Psoas muscle (tissue), 7 donors: ENCODE measurements at regions not wholly inside any gene's neighbourhood (a gene's known extent, or its start where the extent isn't known, plus 50 kb on each side); places are given as distances from the start of the nearest gene placed in this dataset.

Source experiments
- ATAC-seq, 4 donors: fragments of 200-7000 bp; cut with Tn5 transposase; one replicate each; pipeline ENCODE4 v1.9.1; 2020; ENCODE audit warnings: moderate library complexity in 3 of 4, mild to moderate bottlenecking in 2 of 4
- DNase-seq, 2 donors: peaks; one replicate each; pipeline ENCODE4 v3.0.0-alpha.2; 2020
- H3K27ac ChIP-seq: fragments of 200-600 bp; one replicate; pipeline ENCODE4 v1.8.0; 2022
- H3K27me3 ChIP-seq, 3 donors: fragments of 200-600 bp in 1 of 3; one replicate each; pipeline versions ENCODE4 v1.6.1 to v1.8.0; 2013 to 2022; ENCODE audit warnings: low read length in 2 of 3, mild to moderate bottlenecking in 2 of 3, moderate library complexity in 1 of 3; ENCODE audit not compliant: insufficient read depth in 3 of 3
- H3K36me3 ChIP-seq, 2 donors: fragments of 200-600 bp in 1 of 2; one replicate each; pipeline versions ENCODE4 v1.6.1 to v1.8.0; 2013 to 2022; ENCODE audit warnings: low read depth in 1 of 2, mild to moderate bottlenecking in 1 of 2, moderate library complexity in 1 of 2; ENCODE audit not compliant: insufficient read depth in 1 of 2
- H3K4me1 ChIP-seq: fragments of 200-600 bp; one replicate; pipeline ENCODE4 v1.8.0; 2022
- H3K4me3 ChIP-seq: fragments of 200-600 bp; one replicate; pipeline ENCODE4 v1.8.0; 2022; ENCODE audit warnings: mild to moderate bottlenecking
- H3K9me3 ChIP-seq: fragments of 200-600 bp; one replicate; pipeline ENCODE4 v1.8.0; 2022
- WGBS, 3 donors: extraction: QIAGEN DNeasy Blood & Tissue Kit; methylation state at CpG; one replicate each; pipeline versions ENCODE4 v1.1.6 to v1.1.7; 2013; 5-methylcytosine and 5-hydroxymethylcytosine counted together
- intact Hi-C, 2 donors: fragments of 100-400 bp; cut with DNase I; formaldehyde crosslinking; loops; one replicate each; pipeline versions ENCODE4 v1.11.0 to v1.14.2; 2022
- TF ChIP-seq, protein P1 (sequence below): fragments of 200-600 bp; IDR thresholded peaks from one replicate; pipeline ENCODE4 v1.8.0; 2022; ENCODE audit warnings: antibody characterized with exemption
- donor health status: healthy with polysubstance abuse.
- donor health status: DM: no; HTN: no; CAD: no; lungs with moderate emphysema.
- donor health status: Bipolar disorder and iron deficiency.
- donor health status: healthy.
- donor health status: DM: yes; HTN: yes; CAD: no.
- donor health status: DM: no; HTN: no; CAD: no.
- donor health status: DM: yes; HTN: yes; CAD: no.

- no peaks in the 10 kb centered on the region for H3K9me3 ChIP-seq
- WGBS, 3 donors = 77 to 86% (median 83%) methylated on average over 3 of the region's 3 CpGs
- DNase-seq (no peak), ATAC-seq (no peak)
- no peaks in the 10 kb centered on the region for H3K36me3 ChIP-seq
- no peak overlapping the region for H3K27ac ChIP-seq
- H3K4me1 ChIP-seq = no peaks in the 10 kb centered on the region
- no peaks in the 10 kb centered on the region for H3K27me3 ChIP-seq
- no peak overlapping the region for H3K4me3 ChIP-seq
- TF ChIP-seq, protein P1, sequence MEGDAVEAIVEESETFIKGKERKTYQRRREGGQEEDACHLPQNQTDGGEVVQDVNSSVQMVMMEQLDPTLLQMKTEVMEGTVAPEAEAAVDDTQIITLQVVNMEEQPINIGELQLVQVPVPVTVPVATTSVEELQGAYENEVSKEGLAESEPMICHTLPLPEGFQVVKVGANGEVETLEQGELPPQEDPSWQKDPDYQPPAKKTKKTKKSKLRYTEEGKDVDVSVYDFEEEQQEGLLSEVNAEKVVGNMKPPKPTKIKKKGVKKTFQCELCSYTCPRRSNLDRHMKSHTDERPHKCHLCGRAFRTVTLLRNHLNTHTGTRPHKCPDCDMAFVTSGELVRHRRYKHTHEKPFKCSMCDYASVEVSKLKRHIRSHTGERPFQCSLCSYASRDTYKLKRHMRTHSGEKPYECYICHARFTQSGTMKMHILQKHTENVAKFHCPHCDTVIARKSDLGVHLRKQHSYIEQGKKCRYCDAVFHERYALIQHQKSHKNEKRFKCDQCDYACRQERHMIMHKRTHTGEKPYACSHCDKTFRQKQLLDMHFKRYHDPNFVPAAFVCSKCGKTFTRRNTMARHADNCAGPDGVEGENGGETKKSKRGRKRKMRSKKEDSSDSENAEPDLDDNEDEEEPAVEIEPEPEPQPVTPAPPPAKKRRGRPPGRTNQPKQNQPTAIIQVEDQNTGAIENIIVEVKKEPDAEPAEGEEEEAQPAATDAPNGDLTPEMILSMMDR = no peak
- intact Hi-C loops = no loop called here
Measured at GRCh38 chr12:4157122-4157521, 116.4 kb upstream of the CCND2 start.

DNA sequence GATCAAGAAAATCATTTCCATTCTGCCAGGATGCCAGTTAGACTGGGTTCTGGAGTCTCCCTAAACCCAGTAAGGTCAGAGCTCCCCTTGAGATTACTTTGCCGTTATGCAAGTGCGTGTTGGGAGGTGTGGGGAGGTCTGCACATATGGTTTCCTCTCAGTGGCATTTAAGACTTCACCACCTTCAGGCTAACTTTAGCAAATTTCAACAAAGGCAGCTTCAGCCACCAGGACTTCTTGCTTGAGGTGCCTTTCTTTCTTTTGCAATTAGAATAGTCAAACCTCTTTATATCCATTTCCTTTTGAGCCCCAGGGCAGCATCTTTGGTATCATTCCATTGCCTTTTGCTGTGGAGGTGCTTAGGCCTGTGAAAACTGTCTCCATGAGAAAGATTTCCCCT, 117.2 kb upstream of the CCND2 start:
- DNase-seq = no peak
- intact Hi-C loops = no loop called here
- WGBS, 3 donors = 93 to 96% (median 93%) methylated on average over 2 of the region's 2 CpGs

DNA sequence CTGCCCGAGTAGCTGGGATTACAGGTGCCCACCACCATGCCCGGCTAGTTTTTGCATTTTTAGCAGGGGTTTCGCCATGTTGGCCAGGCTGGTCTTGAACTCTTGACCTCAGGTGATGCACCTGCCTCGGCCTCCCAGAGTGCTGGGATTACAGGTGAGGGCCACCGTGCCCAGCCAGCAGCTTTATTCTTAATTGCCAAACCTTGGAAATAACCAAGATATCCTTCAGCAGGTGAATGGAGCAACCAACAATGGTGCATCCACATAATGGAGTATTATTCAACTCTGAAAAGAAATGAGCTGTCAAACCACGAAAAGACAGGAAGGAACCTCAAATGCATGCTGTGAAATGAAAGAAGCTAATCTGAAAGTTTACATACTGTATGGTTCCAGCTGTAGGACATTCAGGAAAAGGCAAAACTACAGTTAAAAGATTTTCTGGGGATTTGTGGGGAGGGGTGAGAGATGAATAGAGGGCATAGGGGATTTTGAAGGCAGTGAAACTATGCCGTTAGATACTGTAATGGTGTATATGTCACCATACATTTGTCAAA, 118.8 kb upstream of the CCND2 start:
- intact Hi-C loops = no loop called here
- no peak for ATAC-seq

More for the DNA sequence above, 117.2 kb upstream of the CCND2 start:
- Histone ChIP-seq H3K27ac (no peak overlapping the region), H3K9me3 (no peaks in the 10 kb centered on the region), H3K27me3 (no peaks in the 10 kb centered on the region), H3K4me3 (no peak overlapping the region), H3K4me1 (no peaks in the 10 kb centered on the region), H3K36me3 (no peaks in the 10 kb centered on the region)
- TF ChIP-seq, protein P1 = no peak
- ATAC-seq = no peak

DNA sequence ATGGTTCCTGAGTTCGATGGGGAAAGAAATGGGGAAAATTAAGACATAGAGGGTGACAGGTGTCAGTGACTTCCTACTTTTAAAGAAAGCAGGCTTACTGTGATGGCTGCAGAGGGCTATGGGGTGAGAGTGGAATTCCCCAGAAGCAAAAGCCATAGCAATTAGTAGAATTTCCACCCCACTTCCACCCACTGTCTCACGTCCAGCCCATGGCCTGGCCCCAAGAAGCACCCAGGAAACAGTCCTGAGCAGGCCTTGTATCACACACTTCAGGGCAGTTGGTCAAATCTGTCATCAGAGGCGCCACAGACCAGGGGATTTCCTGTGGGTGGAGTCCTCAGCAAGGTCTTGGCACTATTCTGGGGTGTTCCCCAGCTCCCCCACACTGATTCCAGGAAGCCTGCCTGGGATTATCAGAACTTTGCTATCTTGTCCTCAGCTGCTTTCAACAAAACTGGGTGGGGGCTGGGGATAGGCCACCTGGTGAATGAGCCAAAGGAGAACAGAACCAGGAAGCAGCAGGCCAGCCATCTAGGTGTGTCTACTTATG, 120.1 kb upstream of the CCND2 start:
- Histone ChIP-seq H3K4me3 (no peak overlapping the region), H3K27ac (no peak overlapping the region), H3K36me3 (no peaks in the 10 kb centered on the region), H3K9me3 (no peaks in the 10 kb centered on the region), H3K4me1 (no peaks in the 10 kb centered on the region), H3K27me3 (no peaks in the 10 kb centered on the region)
- ATAC-seq (no peak), DNase-seq (no peak)
- intact Hi-C loops = no loop called here
- TF ChIP-seq, protein P1 = no peak
- 34 to 77% (median 41%) methylated on average over 3 of the region's 3 CpGs for WGBS, 3 donors

More for the DNA sequence above, 118.8 kb upstream of the CCND2 start:
- WGBS, 3 donors = 92 to 94% (median 93%) methylated on average over 7 of the region's 7 CpGs
- Histone ChIP-seq H3K27me3 (no peaks in the 10 kb centered on the region), H3K9me3 (no peaks in the 10 kb centered on the region), H3K4me1 (no peaks in the 10 kb centered on the region), H3K27ac (no peak overlapping the region), H3K4me3 (no peak overlapping the region), H3K36me3 (no peaks in the 10 kb centered on the region)
- no peak for DNase-seq
- TF ChIP-seq, protein P1 = no peak
